Stimulated activated CD8-positive, alpha-beta memory T cell treated with anti-CD3 and anti-CD28 coated beads, Interleukin-2, amount 100 ng/mL, for 1 hour (primary cell): ENCODE measurements at regions not wholly inside any gene's neighbourhood (a gene's known extent, or its start where the extent isn't known, plus 50 kb on each side); places are given as distances from the start of the nearest gene placed in this dataset.

ENCODE experiments used
- DNase-seq, 2 donors: peaks; one replicate each; pipeline ENCODE4 v3.0.0-alpha.2; 2020; ENCODE audit warnings: low read depth in 2 of 2

- no peak for DNase-seq
Measured at GRCh38 chr12:91579516-91580263, 397.1 kb upstream of the DCN start.

- no peak for DNase-seq
Measured at GRCh38 chr12:91577586-91578539, 395.2 kb upstream of the DCN start.

- DNase-seq: no peak
Measured at GRCh38 chr12:91576432-91576831, 393.8 kb upstream of the DCN start.

GRCh38 chr12:91575630-91576029 lies 393.0 kb upstream of the DCN start:
- DNase-seq: no peak

- no peak for DNase-seq
Measured at GRCh38 chr12:91574975-91575374, 392.4 kb upstream of the DCN start.

DNA sequence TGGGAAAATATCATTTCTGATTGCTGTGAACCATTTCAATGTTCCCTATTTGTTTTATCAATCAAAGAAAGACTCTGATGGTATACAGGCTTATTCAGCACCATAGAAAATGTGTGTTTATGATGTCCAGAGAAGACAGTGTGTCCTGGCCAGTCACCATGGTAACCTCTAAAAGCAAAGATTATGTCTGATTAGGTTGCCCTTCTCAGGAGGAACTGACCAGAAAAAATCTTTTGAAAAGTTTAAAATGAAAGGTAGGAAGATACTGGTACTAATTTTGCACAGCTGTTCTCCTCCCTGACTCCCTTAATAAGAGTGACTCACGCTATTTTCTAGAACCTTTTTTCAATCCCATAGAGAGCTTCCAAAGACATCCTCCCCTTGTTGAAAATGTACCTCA lies 391.8 kb upstream of the DCN start:
- DNase-seq: no peak

DNA sequence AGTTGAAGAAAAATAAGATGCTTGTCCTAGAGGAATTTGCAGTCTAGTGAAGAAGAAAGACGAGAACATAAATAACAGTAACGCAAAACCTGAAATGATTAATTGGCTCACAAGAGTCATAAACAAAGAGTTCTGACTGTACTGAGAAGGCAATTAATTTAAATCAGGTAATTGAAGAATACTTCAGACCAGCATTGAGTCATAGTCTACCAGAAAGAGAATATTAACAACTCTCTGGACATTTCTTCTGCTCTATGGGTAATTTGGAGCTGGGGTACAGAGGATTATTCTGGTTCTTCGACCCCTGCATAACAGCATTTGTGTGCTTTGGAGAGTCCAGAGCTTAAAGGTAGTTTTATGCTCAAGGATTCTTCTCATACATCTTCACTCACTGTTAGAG lies 390.3 kb upstream of the DCN start:
- no peak for DNase-seq

GRCh38 chr12:91567100-91567485 lies 384.5 kb upstream of the DCN start:
- DNase-seq: no peak

- DNase-seq: no peak
Measured at GRCh38 chr12:91566328-91567099, 383.9 kb upstream of the DCN start.

DNA sequence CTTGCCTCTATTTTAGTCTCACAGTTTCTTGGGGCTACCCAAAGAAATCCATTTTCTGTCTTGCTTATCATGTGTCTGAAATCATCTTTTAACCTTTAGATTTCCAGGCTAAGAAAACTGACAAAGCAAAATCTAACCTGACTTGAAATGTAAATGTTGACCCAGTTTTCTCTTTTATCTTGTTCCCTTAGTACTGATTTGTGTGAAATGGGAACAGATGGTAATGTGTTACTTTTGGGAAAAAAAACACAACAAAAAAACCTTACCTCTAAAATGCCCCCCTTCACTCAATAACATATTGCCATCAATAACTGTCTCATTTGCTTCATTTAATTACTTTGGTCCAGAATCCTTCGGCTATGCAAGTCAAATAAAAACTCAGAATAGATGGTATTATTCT lies 383.2 kb upstream of the DCN start:
- no peak for DNase-seq

DNA sequence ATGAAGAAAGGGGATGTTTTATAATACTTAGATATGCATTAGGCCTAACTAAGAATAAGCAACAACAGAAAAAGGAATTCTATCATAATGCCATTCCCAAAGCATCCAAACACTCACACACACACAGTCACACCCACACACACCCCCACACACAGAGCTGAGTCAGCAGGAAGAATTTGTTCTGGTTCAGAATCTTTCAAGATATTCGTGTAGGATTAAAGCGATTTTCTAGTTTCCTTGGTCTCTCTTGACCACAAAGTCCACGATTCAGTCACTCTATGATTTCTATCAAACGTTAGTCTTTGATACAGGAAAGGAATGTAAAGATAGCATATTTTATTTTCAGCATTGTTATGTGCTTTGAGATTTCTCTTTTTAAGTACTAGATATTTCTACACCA lies 382.6 kb upstream of the DCN start:
- no peak for DNase-seq

GRCh38 chr12:91563011-91563765 lies 380.6 kb upstream of the DCN start:
- DNase-seq: no peak

- DNase-seq: no peak
Measured at GRCh38 chr12:91562476-91562875, 379.9 kb upstream of the DCN start.

GRCh38 chr12:91561958-91562325 lies 379.3 kb upstream of the DCN start:
- no peak for DNase-seq

GRCh38 chr12:91561301-91561957 lies 378.8 kb upstream of the DCN start:
- DNase-seq: no peak

DNA sequence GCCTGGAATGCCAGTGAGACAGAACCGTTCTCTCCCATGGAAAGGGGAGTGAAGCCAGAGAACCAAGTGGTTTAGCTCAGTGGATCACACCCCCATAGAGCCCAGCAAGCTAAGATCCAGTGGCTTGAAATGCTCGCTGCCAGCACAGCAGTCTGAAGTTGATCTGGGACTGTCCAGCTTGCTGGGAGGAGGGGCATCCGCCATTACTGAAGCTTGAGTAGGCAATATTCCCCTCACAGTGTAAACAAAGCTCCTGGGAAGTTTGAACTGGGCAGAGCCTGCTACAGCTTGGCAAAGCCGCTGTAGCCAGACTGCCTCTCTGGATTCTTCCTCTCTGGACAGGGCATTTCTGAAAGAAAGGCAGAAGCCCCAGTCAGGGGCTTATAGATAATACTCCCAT lies 374.3 kb upstream of the DCN start:
- no peak for DNase-seq

- DNase-seq: no peak
Measured at GRCh38 chr12:91555436-91556415, 373.1 kb upstream of the DCN start.

GRCh38 chr12:91551927-91552326 lies 369.3 kb upstream of the DCN start:
- DNase-seq: no peak

GRCh38 chr12:91551242-91551641 lies 368.6 kb upstream of the DCN start:
- DNase-seq: no peak

- DNase-seq: no peak
Measured at GRCh38 chr12:91542666-91543065, 360.0 kb upstream of the DCN start.
